C1 segment of cervical spinal cord (tissue), 14 donors: ENCODE measurements at regions not wholly inside any gene's neighbourhood (a gene's known extent, or its start where the extent isn't known, plus 50 kb on each side); places are given as distances from the start of the nearest gene placed in this dataset.
A peak's percentile ranks its signal among the peaks of the same experiment; 100 is the strongest.
"Not testable (repeated sequence)": the region's sequence is repeated elsewhere in the genome, so short reads cannot be mapped to it uniquely, and the experiment has no call there.

Source experiments
- DNase-seq, 14 donors: peaks; one replicate each; lab custom pipeline; 2025; lab: John Stamatoyannopoulos, UW

GRCh38 chr3:103968751-103969150 is 1398.0 kb upstream of the ALCAM start:
- DNase-seq = no peak

GRCh38 chr3:103976931-103977339 is 1389.8 kb upstream of the ALCAM start:
- DNase-seq = no peak

GRCh38 chr3:103977417-103977816 is 1389.3 kb upstream of the ALCAM start:
- DNase-seq = no peak

- DNase-seq = no peak
Observed at GRCh38 chr3:103991461-103992115, 1375.1 kb upstream of the ALCAM start.

DNA sequence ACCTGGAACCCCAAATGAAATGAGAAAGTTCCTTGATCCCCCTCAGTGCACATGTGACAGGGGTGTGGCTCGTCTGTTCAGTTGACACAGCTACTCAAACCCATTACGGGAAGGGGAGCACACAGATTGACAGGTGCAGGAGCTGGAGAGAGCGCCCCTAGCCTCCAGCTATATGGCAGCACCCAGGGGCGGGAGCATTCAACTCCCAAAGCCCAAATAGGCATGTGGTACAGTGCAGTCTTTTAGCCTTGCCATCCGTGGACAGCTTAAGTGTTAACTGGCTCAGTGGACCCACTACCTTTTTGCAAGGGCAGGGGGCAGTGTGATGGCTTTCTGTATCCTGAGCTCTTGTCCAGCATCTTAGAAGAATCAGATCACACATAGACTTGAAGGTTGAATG is 1374.2 kb upstream of the ALCAM start:
- DNase-seq = no peak

GRCh38 chr3:104004956-104005355 is 1361.8 kb upstream of the ALCAM start:
- DNase-seq = no peak

- DNase-seq = no peak
Observed at GRCh38 chr3:104005815-104006214, 1360.9 kb upstream of the ALCAM start.

GRCh38 chr3:104018541-104018940 is 1348.2 kb upstream of the ALCAM start:
- no peak for DNase-seq

DNA sequence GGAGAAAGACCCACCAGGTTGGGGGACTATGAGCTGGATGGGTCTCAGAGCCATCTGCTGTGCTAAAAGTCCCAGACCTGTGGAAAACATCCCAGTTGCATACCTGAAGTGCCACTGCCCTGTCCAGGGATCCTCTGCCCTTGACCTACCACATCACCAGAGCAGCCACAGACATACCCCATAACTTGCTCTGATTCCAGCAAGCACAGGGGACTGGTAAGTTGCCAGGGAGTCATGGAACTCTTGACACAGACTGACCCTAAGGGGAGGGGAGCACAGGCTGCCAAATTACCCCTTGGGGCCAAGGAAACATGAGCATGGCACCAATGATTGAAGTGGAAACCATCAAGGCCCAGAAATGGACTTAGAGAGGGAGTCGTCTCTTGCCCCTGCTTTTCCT is 1335.1 kb upstream of the ALCAM start:
- DNase-seq = no peak

GRCh38 chr3:104032283-104032682 is 1334.4 kb upstream of the ALCAM start:
- no peak for DNase-seq

- DNase-seq = no peak
Observed at GRCh38 chr3:104040896-104041295, 1325.8 kb upstream of the ALCAM start.

- DNase-seq = not testable (repeated sequence)
Observed at GRCh38 chr3:104043001-104043543, 1323.6 kb upstream of the ALCAM start.

GRCh38 chr3:104044002-104044401 is 1322.7 kb upstream of the ALCAM start:
- DNase-seq = no peak

DNA sequence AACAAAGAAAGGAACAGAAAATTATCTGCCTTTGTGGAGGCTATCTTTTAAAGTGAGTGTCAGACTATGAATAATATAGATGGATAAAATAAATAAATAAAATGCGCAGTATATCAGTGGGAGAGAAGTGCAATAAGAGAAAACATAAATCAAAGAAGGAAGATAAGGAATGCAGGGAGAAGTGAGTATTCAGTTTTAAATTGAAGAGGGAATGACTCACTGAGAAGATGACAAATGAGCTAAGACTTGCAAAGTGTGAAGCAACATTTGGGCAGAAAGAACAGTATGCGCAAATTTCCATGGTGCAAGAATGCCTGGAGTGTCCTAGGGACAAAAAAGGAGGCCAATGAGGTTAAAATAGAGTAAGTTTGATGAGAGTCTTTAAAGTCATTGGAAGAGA is 1300.1 kb upstream of the ALCAM start:
- DNase-seq = no peak

GRCh38 chr3:104069114-104069513 is 1297.6 kb upstream of the ALCAM start:
- no peak for DNase-seq

GRCh38 chr3:104070906-104071305 is 1295.8 kb upstream of the ALCAM start:
- no peak for DNase-seq

- DNase-seq = no peak
Observed at GRCh38 chr3:104080088-104080626, 1286.6 kb upstream of the ALCAM start.

- DNase-seq = no peak
Observed at GRCh38 chr3:104088738-104089137, 1278.0 kb upstream of the ALCAM start.

- DNase-seq = not testable (repeated sequence)
Observed at GRCh38 chr3:104089987-104090386, 1276.7 kb upstream of the ALCAM start.

- DNase-seq = no peak
Observed at GRCh38 chr3:104101736-104102135, 1265.0 kb upstream of the ALCAM start.

DNA sequence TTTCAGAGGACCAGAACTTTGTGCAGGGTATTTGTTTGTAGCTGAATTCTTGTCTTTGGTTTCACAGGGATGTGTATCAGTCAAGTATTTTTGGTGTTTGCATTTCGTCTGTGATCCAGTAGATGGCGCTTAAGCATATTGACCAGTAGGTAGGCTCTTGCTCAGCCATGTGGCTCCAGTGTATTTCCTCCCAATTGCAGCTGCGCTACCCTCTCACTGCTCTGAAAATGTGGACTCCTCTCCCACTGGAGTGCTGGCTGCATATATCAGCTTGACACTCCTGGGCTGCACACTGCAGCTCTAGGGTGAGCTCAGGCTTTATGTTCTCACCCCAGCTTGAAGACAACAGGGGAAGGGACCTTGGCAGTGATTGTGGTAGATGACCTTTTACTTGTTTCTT is 1264.3 kb upstream of the ALCAM start:
- DNase-seq = peak in 3 of 14 donors; percentile 1 to 10 (median 4)

DNA sequence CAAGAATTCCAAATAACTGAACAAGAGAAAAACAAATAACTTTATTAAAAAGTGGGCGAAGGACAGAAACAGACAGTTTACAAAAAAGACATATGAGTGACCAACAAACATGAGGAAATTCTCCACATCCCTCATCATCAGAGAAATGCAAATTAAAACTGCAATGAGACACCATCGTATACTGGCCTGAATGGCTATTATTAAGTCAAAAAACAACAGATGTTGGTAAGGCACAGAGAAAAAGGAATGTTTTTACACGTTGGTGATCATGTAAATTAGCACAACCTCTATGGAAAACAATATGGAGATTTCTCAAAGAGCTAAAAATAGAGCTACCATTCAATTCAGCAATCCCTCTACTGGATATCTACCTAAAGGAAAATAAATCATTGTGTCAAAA is 1260.4 kb upstream of the ALCAM start:
- no peak for DNase-seq

DNA sequence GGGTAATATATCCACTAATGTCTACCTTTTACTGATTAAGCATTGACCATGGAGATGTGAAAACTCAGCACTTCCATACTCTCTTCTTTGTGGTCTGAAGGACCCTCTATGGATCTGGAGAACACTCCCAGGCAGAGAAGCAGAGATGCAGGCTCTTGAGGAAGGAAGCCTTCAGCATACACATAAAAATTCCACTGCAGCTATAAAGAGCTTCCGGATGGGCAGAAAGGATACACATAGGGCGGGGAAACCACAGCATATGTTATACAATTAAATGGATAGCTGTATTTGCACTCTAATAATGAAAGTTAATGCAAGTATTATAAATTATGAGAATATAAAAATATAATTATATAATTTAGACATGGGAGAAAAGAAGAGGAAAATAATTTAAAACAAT is 1258.2 kb upstream of the ALCAM start:
- DNase-seq = no peak

GRCh38 chr3:104126463-104126862 is 1240.2 kb upstream of the ALCAM start:
- no peak for DNase-seq
